Adrenal gland (tissue), 5 donors: ENCODE measurements at regions not wholly inside any gene's neighbourhood (a gene's known extent, or its start where the extent isn't known, plus 50 kb on each side); places are given as distances from the start of the nearest gene placed in this dataset.
"Not testable (repeated sequence)": the region's sequence is repeated elsewhere in the genome, so short reads cannot be mapped to it uniquely, and the experiment has no call there.

Source experiments
- CTCF ChIP-seq, 6 experiments: fragments of 450-650 bp in 4 of 6; fragments of 200-600 bp in 2 of 6; sonication (generic) in 1 of 6; IDR thresholded peaks; 1 replicate in 5 of 6; 2 replicates in 1 of 6; pipeline versions ENCODE4 v1.5.1 to v1.8.0; 2016 to 2021; ENCODE audit warnings: antibody characterized with exemption in 6 of 6, mild to moderate bottlenecking in 2 of 6, moderate library complexity in 1 of 6
- POLR2A ChIP-seq, 2 donors: fragments of 450-650 bp; IDR thresholded peaks; one replicate each; pipeline ENCODE4 v1.6.1; 2017; ENCODE audit warnings: antibody characterized with exemption in 2 of 2, mild to moderate bottlenecking in 2 of 2, moderate library complexity in 1 of 2
- donor health status: DM: no; HTN: no; CAD: no.

GRCh38 chr3:10736444-10736843 lies 79.6 kb upstream of the SLC6A11 start:
- TF ChIP-seq POLR2A, CTCF (IDR thresholded peaks at IDR 0.05): not testable (repeated sequence)
